ENCODE measurements at regions not wholly inside any gene's neighbourhood (a gene's known extent, or its start where the extent isn't known, plus 50 kb on each side); places are given as distances from the start of the nearest gene placed in this dataset.

DNA sequence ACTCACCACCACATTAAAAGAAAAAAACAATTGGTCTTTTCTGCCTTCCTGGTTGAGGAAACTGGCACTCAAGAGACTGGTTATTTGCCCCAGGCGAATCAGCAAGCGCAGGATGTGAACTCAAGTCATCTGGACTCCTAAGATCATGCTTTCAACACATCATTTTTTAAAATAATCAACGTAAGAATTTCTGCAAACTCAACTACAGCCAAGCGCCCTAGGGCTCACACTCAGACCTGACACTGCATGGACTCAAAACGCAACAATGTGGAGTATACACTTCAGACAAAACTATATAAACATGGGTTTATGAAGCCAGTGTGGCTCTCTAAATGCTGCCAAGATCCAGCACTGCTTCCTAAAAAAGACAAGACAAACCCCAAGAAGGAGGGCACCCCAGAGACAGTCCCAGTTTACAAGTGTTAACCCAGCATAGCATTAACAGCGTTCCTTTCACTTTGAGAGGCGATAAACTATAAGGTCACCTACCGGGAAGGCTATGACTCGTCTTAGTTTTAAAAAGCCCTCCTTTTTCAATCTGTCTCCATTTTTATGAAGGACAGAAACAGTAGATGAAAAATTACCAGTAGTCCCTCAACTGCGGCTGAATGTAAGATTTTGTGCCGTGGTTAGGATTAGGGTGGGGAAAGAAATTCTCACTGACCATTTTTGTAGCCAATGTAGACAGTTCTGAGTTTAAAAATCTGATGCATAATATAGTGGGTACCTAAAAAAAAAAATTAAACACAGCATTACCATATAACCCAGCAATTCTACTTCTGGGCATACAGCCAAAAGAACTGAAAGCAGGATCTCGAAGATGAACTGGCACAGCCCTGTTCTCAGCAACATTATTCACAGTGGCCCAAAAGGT lies 54.8 kb downstream of the SIPA1L2 start:
- TF ChIP-seq CTCF (conservative IDR thresholded peaks at IDR 0.05) (no peak), ZFX (IDR thresholded peaks at IDR 0.05) (no peak)

All from C4-2B (cell line).